GM19463 (cell line): ENCODE measurements at regions not wholly inside any gene's neighbourhood (a gene's known extent, or its start where the extent isn't known, plus 50 kb on each side); places are given as distances from the start of the nearest gene placed in this dataset.

Experiments used
- ATAC-seq: cut with Tn5 transposase; IDR thresholded peaks from one replicate; pipeline ENCODE4 v1.9.1; 2021; ENCODE audit warnings: mild to moderate bottlenecking, moderate library complexity; ENCODE audit not compliant: unreplicated experiment

GRCh38 chr14:100436745-100437406 lies 113.7 kb downstream of the SLC25A47 start:
- no peak for ATAC-seq

GRCh38 chr14:100438271-100438670 lies 115.1 kb downstream of the SLC25A47 start:
- ATAC-seq = no peak

DNA sequence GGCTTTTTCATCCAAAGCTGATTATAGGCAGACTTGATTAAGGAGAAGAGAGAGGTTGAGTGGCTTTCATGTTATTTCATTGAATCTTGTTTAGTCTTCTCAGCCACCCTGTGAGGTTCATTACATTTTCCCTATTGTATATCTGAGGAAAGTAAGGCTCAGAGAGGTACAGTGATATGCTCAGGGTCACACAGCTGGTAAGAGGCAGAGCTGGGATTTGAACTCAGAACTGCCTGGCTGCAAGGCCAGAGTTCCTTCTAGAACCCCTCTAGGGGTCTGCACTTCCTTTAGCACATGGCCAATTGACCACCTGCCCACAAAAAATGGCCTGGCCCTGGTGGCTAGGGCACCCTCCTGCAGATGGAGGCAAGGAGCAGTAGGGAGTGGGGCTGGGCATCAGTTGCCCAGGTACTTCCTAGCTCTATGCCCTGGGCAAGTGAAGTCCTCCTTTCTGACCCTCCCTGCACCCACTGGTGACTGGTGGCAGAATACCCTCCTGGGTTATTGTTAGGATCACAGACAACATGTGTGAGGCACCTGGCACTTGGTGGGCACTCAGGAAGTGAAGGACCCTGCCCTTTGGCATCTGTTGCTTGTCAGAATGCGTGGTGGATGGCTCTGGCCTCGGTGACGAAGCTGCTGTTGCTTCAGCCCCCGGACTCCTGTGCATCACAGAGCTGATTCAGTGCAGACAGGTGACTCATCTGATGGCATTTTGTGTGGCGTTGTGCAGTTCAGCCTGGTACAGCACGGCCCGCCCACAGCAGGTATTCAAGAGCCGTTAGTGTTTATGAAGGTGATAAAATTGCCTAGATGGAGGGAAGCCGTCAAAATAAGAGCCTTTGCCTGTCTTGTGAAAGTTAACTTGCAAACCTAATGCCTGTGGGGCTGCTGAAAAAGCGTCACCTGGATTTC lies 115.8 kb downstream of the SLC25A47 start:
- no peak for ATAC-seq

DNA sequence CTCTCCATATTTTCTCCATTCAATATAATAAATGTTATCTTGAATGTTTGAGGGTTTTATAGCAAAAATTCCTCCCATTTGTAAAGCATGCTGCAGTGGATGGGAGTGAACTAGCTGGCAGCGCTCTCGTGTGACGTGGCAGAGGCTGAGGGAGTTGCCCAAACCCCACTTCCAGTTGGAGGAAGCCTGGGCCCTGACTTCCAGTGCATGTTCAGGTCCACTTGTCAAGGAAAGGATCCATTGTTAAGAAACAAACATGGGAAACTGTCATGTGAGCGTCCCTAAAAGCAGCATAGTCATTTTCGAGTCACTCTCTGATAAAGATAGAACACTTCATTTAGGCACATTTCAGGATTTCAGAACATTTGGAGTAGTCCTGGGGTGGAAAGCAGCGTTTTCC lies 116.6 kb downstream of the SLC25A47 start:
- ATAC-seq = no peak

GRCh38 chr14:100440207-100440631 lies 117.1 kb downstream of the SLC25A47 start:
- no peak for ATAC-seq

- ATAC-seq = no peak
Measured at GRCh38 chr14:100440758-100441203, 117.6 kb downstream of the SLC25A47 start.

GRCh38 chr14:100441271-100441947 lies 118.3 kb downstream of the SLC25A47 start:
- ATAC-seq = no peak

DNA sequence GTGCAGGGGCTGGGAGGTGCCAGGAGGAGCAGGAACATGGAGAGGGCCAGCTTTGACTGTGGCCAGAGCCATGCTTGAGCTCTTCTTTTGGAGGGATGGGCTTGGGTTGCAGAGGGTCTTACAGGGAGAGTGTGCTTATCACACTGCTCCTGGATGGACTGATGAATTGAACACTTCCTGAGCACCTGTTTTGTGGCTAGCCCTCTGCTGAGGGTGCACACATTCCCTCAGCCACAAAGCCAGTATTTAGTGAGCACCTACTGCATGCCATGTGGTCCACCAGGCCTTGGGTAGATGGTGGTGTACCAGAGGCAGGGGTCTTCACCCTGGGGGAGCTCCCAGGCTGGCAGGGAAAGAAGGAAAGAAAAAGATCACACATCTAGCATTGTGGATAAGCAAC lies 118.9 kb downstream of the SLC25A47 start:
- no peak for ATAC-seq

GRCh38 chr14:100442498-100443490 lies 119.7 kb downstream of the SLC25A47 start:
- ATAC-seq = no peak

GRCh38 chr14:100443603-100444002 lies 120.5 kb downstream of the SLC25A47 start:
- no peak for ATAC-seq

- ATAC-seq = no peak
Measured at GRCh38 chr14:100445436-100446088, 122.4 kb downstream of the SLC25A47 start.

DNA sequence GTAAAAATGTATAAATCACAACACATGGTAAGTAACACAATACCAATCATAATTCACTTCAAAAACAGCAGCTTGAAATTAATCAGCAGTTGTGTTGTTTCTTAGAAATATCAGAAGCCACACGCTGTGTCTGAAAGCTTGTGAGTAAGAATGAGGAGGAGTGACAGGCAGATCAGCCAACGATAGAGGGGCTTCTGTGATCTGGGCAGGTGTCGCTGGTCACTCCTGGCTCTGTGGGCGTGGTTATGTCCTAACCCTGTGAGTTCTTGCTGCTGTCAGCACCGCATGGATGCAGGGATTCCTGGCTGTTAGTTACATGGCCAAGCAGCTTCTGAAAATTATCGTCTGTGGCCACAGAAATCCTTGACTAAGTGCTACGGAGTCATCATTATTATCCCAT lies 123.4 kb downstream of the SLC25A47 start:
- ATAC-seq = no peak

GRCh38 chr14:100448376-100448775 lies 125.2 kb downstream of the SLC25A47 start:
- ATAC-seq = no peak

GRCh38 chr14:100449225-100449987 lies 126.3 kb downstream of the SLC25A47 start:
- no peak for ATAC-seq

DNA sequence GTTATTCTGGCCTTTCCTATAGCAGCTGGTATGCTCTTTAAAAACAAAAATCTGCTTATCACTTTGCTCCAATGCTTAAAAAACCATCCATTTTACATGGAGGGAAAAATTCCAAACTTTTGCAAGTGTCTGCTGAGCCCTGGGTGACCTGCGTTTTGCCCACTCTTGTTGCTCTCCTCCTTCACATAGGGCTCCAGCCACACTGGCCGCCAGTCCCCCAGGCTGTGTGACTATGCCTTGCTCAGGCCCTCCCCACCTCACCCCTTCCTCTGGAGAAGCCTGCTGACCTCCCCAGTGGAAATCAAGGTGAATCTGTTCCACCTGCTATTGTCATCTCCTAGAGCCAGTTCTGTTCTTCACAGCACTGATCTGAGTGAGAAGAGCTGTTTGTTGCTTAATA lies 126.9 kb downstream of the SLC25A47 start:
- ATAC-seq = no peak

DNA sequence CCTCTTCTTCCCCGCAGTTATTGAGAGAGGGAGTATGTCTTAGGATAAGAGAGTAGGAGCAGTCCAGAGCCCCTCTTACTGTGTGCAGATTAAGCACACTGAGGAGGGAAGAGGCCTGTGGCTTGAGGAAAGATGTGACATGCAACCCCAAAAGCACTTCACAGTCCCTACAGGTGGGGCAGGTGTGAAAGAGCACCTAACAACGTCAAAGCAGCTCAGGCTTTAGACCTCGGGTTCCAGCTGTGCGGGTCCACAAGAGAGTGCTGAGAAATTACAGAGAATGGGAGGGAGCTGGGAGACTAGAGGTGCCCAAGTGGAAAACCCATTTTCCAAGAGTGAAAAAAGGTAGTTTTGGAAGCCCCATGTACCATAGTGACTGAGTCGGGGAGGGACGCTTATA lies 127.6 kb downstream of the SLC25A47 start:
- ATAC-seq = no peak

DNA sequence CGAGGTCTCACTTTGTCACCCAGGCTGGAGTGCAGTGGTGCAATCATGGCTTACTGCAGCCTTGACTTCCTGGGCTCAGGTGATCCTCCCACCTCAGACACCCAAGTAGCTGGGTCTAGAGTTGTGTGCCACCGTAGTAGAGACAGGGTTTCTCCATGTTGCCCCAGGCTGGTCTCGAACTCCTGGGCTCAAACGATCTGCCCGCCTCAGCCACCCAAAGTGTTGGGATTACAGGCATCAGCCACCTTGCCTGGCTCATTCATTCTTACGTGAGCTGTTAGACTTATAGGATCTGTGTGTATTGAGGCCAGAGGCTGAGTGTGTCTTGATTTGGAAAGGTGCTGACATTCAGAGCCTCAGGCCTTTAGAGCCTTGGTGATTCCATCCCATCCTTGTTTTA lies 128.1 kb downstream of the SLC25A47 start:
- ATAC-seq = no peak

- ATAC-seq = no peak
Measured at GRCh38 chr14:100453930-100454329, 130.8 kb downstream of the SLC25A47 start.

DNA sequence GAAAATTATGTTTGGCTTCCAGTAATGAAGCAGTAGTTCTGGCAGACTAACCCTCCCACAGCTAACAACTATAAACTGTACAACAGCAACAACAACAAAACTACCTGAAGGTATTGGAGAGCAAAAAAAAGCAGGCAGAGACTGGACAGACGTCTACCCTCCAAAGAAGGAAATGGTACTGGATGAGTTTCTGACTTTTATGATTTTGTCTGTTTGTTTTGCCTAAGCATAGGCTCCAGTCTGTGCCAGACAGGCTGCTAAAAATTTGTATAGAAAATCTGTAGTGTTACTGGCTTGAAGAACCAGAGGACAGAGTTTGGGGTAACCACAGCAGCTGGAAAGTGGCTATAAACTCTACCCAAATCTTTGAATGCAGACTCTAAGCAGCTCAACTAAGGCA lies 131.3 kb downstream of the SLC25A47 start:
- no peak for ATAC-seq
